Immature natural killer cell (primary cell): ENCODE measurements at regions not wholly inside any gene's neighbourhood (a gene's known extent, or its start where the extent isn't known, plus 50 kb on each side); places are given as distances from the start of the nearest gene placed in this dataset.

Experiments
- DNase-seq, 3 donors: peaks; one replicate each; pipeline ENCODE4 v3.0.0; 2022; ENCODE audit warnings: mixed read lengths in 1 of 3
- H3K27ac Mint-ChIP-seq, 6 donors: one replicate each; pipeline ENCODE4 v1.8.0; 2020; ENCODE audit warnings: mixed read lengths in 6 of 6, mild to moderate bottlenecking in 5 of 6, inconsistent platforms in 4 of 6, moderate library complexity in 3 of 6
- H3K27me3 Mint-ChIP-seq, 3 donors: one replicate each; pipeline ENCODE4 v1.8.0; 2020 to 2021; ENCODE audit warnings: low read depth in 3 of 3, mild to moderate bottlenecking in 3 of 3, mixed read lengths in 3 of 3, moderate library complexity in 3 of 3, inconsistent platforms in 1 of 3
- H3K36me3 Mint-ChIP-seq, 3 donors: one replicate each; pipeline ENCODE4 v1.8.0; 2020; ENCODE audit warnings: mixed read lengths in 3 of 3, inconsistent platforms in 2 of 3, mild to moderate bottlenecking in 2 of 3
- H3K4me1 Mint-ChIP-seq, 2 donors: one replicate each; pipeline ENCODE4 v1.8.0; 2020; ENCODE audit warnings: inconsistent platforms in 2 of 2, mild to moderate bottlenecking in 2 of 2, mixed read lengths in 2 of 2, moderate library complexity in 1 of 2
- H3K4me3 Mint-ChIP-seq, 5 donors: one replicate each; pipeline ENCODE4 v1.8.0; 2020; ENCODE audit warnings: mild to moderate bottlenecking in 5 of 5, mixed read lengths in 5 of 5, inconsistent platforms in 3 of 5, moderate library complexity in 3 of 5
- H3K9me3 Mint-ChIP-seq, 6 donors: one replicate each; pipeline ENCODE4 v1.8.0; 2020; ENCODE audit warnings: mild to moderate bottlenecking in 6 of 6, mixed read lengths in 6 of 6, inconsistent platforms in 4 of 6, moderate library complexity in 3 of 6

GRCh38 chr9:12980085-12980851, 205.4 kb downstream of the LURAP1L start:
- DNase-seq, result no peak
- Mint-ChIP-seq H3K4me3 (no peak overlapping the region), H3K27ac (no peak overlapping the region), H3K36me3 (peaks cover 0 to 6% (median 0%) of the 10 kb centered on the region in 3 donors), H3K9me3 (peaks cover 8 to 45% (median 19%) of the 10 kb centered on the region in 6 donors), H3K4me1 (no peaks in the 10 kb centered on the region), H3K27me3 (peaks cover 0 to 3% (median 0%) of the 10 kb centered on the region in 3 donors)

GRCh38 chr9:12988258-12988657, 213.4 kb downstream of the LURAP1L start:
- H3K4me3 Mint-ChIP-seq, result no peak overlapping the region
- H3K9me3 Mint-ChIP-seq, result peaks cover 4 to 35% (median 15%) of the 10 kb centered on the region in 6 donors
- no peaks in the 10 kb centered on the region for H3K36me3 Mint-ChIP-seq
- no peaks in the 10 kb centered on the region for H3K4me1 Mint-ChIP-seq
- DNase-seq, result no peak
- no peak overlapping the region for H3K27ac Mint-ChIP-seq
- H3K27me3 Mint-ChIP-seq, result no peaks in the 10 kb centered on the region

GRCh38 chr9:12989669-12990068, 214.8 kb downstream of the LURAP1L start:
- no peaks in the 10 kb centered on the region for H3K36me3 Mint-ChIP-seq
- no peaks in the 10 kb centered on the region for H3K4me1 Mint-ChIP-seq
- no peak for DNase-seq
- H3K27me3 Mint-ChIP-seq, result no peaks in the 10 kb centered on the region
- H3K9me3 Mint-ChIP-seq, result peaks cover 4 to 44% (median 18%) of the 10 kb centered on the region in 6 donors
- H3K4me3 Mint-ChIP-seq, result no peak overlapping the region
- H3K27ac Mint-ChIP-seq, result no peak overlapping the region

GRCh38 chr9:12993466-12993865, 218.6 kb downstream of the LURAP1L start:
- no peaks in the 10 kb centered on the region for H3K27me3 Mint-ChIP-seq
- DNase-seq, result no peak
- no peak overlapping the region for H3K27ac Mint-ChIP-seq
- H3K4me1 Mint-ChIP-seq, result no peaks in the 10 kb centered on the region
- peaks cover 5 to 42% (median 12%) of the 10 kb centered on the region in 6 donors for H3K9me3 Mint-ChIP-seq
- no peaks in the 10 kb centered on the region for H3K36me3 Mint-ChIP-seq
- H3K4me3 Mint-ChIP-seq, result no peak overlapping the region

- Mint-ChIP-seq H3K27ac (no peak overlapping the region), H3K4me3 (no peak overlapping the region)
These were observed 222.2 kb downstream of the LURAP1L start for GRCh38 chr9:12997009-12997408.

GRCh38 chr9:13001989-13002580, 227.3 kb downstream of the LURAP1L start:
- H3K4me1 Mint-ChIP-seq, result no peaks in the 10 kb centered on the region
- no peak overlapping the region for H3K4me3 Mint-ChIP-seq
- no peak for DNase-seq
- H3K27me3 Mint-ChIP-seq, result no peaks in the 10 kb centered on the region
- H3K9me3 Mint-ChIP-seq, result peaks cover 0 to 44% (median 12%) of the 10 kb centered on the region in 6 donors
- no peaks in the 10 kb centered on the region for H3K36me3 Mint-ChIP-seq
- no peak overlapping the region for H3K27ac Mint-ChIP-seq

More at GRCh38 chr9:12997009-12997408, 222.2 kb downstream of the LURAP1L start:
- Mint-ChIP-seq H3K27me3 (no peaks in the 10 kb centered on the region), H3K4me1 (no peaks in the 10 kb centered on the region), H3K36me3 (no peaks in the 10 kb centered on the region), H3K9me3 (peaks cover 4 to 30% (median 7%) of the 10 kb centered on the region in 6 donors)
- no peak for DNase-seq

- Mint-ChIP-seq H3K27me3 (no peaks in the 10 kb centered on the region), H3K36me3 (no peaks in the 10 kb centered on the region), H3K9me3 (peaks cover 0 to 46% (median 12%) of the 10 kb centered on the region in 6 donors), H3K27ac (no peak overlapping the region), H3K4me3 (no peak overlapping the region), H3K4me1 (no peaks in the 10 kb centered on the region)
- DNase-seq, result no peak
These were observed 227.9 kb downstream of the LURAP1L start for GRCh38 chr9:13002740-13003139.

GRCh38 chr9:13009871-13010270, 235.1 kb downstream of the LURAP1L start:
- H3K27ac Mint-ChIP-seq, result no peak overlapping the region
- DNase-seq, result no peak
- H3K4me1 Mint-ChIP-seq, result no peaks in the 10 kb centered on the region
- peaks cover 0 to 1% (median 0%) of the 10 kb centered on the region in 3 donors for H3K27me3 Mint-ChIP-seq
- no peaks in the 10 kb centered on the region for H3K36me3 Mint-ChIP-seq
- H3K4me3 Mint-ChIP-seq, result no peak overlapping the region
- peaks cover 10 to 45% (median 28%) of the 10 kb centered on the region in 6 donors for H3K9me3 Mint-ChIP-seq

- H3K27me3 Mint-ChIP-seq, result peaks cover 0 to 1% (median 0%) of the 10 kb centered on the region in 3 donors
- no peak overlapping the region for H3K27ac Mint-ChIP-seq
- H3K4me3 Mint-ChIP-seq, result no peak overlapping the region
- no peaks in the 10 kb centered on the region for H3K36me3 Mint-ChIP-seq
- no peaks in the 10 kb centered on the region for H3K4me1 Mint-ChIP-seq
- peaks cover 9 to 54% (median 21%) of the 10 kb centered on the region in 6 donors for H3K9me3 Mint-ChIP-seq
- no peak for DNase-seq
These were observed 239.4 kb downstream of the LURAP1L start for GRCh38 chr9:13013991-13014883.

GRCh38 chr9:13017260-13017659, 242.4 kb downstream of the LURAP1L start:
- peaks cover 10 to 54% (median 19%) of the 10 kb centered on the region in 6 donors for H3K9me3 Mint-ChIP-seq
- H3K36me3 Mint-ChIP-seq, result no peaks in the 10 kb centered on the region
- DNase-seq, result no peak
- no peaks in the 10 kb centered on the region for H3K4me1 Mint-ChIP-seq
- no peaks in the 10 kb centered on the region for H3K27me3 Mint-ChIP-seq
- no peak overlapping the region for H3K27ac Mint-ChIP-seq
- no peak overlapping the region for H3K4me3 Mint-ChIP-seq

GRCh38 chr9:13020146-13021040, 245.6 kb downstream of the LURAP1L start:
- Mint-ChIP-seq H3K4me1 (no peaks in the 10 kb centered on the region), H3K27ac (no peak overlapping the region)
- no peak for DNase-seq

GRCh38 chr9:13022756-13023155, 247.9 kb downstream of the LURAP1L start:
- H3K4me3 Mint-ChIP-seq, result no peak overlapping the region
- H3K4me1 Mint-ChIP-seq, result no peaks in the 10 kb centered on the region
- H3K27ac Mint-ChIP-seq, result no peak overlapping the region
- H3K27me3 Mint-ChIP-seq, result peaks cover 0 to 1% (median 0%) of the 10 kb centered on the region in 3 donors
- DNase-seq, result no peak
- H3K36me3 Mint-ChIP-seq, result no peaks in the 10 kb centered on the region
- peaks cover 6 to 57% (median 32%) of the 10 kb centered on the region in 6 donors for H3K9me3 Mint-ChIP-seq

More at GRCh38 chr9:13020146-13021040, 245.6 kb downstream of the LURAP1L start:
- Mint-ChIP-seq H3K36me3 (no peaks in the 10 kb centered on the region), H3K27me3 (no peaks in the 10 kb centered on the region), H3K4me3 (no peak overlapping the region), H3K9me3 (peaks cover 10 to 52% (median 23%) of the 10 kb centered on the region in 6 donors)

GRCh38 chr9:13023498-13023897, 248.7 kb downstream of the LURAP1L start:
- Mint-ChIP-seq H3K4me1 (no peaks in the 10 kb centered on the region), H3K36me3 (no peaks in the 10 kb centered on the region), H3K9me3 (peaks cover 6 to 49% (median 31%) of the 10 kb centered on the region in 6 donors)

More at GRCh38 chr9:13023498-13023897, 248.7 kb downstream of the LURAP1L start:
- no peak overlapping the region for H3K4me3 Mint-ChIP-seq
- no peak for DNase-seq
- H3K27me3 Mint-ChIP-seq, result peaks cover 0 to 1% (median 0%) of the 10 kb centered on the region in 3 donors
- no peak overlapping the region for H3K27ac Mint-ChIP-seq
